IPS-20b (cell line): ENCODE measurements at regions not wholly inside any gene's neighbourhood (a gene's known extent, or its start where the extent isn't known, plus 50 kb on each side); places are given as distances from the start of the nearest gene placed in this dataset.

ENCODE experiments used
- H3K27ac ChIP-seq: one replicate; pipeline ENCODE4 v1.5.1; 2013; ENCODE audit warnings: low read length
- H3K27me3 ChIP-seq: 2 replicates; pipeline ENCODE4 v1.6.1; 2013; ENCODE audit warnings: mild to moderate bottlenecking, low read length, inconsistent platforms; ENCODE audit not compliant: insufficient read depth
- H3K36me3 ChIP-seq: 2 replicates; pipeline ENCODE4 v1.6.1; 2013; ENCODE audit warnings: low read depth, mild to moderate bottlenecking, inconsistent platforms, low read length, moderate library complexity; ENCODE audit not compliant: insufficient read depth
- H3K4me1 ChIP-seq: 2 replicates; pipeline ENCODE4 v1.6.1; 2013; ENCODE audit warnings: mild to moderate bottlenecking, control low read depth, inconsistent platforms, low read length, moderate library complexity; ENCODE audit not compliant: insufficient read depth
- H3K4me3 ChIP-seq: 2 replicates; pipeline ENCODE4 v1.5.1; 2013; ENCODE audit warnings: mild to moderate bottlenecking, low read length, inconsistent platforms
- H3K9ac ChIP-seq: 2 replicates; pipeline ENCODE4 v1.6.1; 2013; ENCODE audit warnings: low read depth, mild to moderate bottlenecking, inconsistent platforms, low read length, moderate library complexity
- H3K9me3 ChIP-seq: 2 replicates; pipeline ENCODE4 v1.6.1; 2013; ENCODE audit warnings: mild to moderate bottlenecking, low read depth, low read length, inconsistent platforms; ENCODE audit not compliant: insufficient read depth

DNA sequence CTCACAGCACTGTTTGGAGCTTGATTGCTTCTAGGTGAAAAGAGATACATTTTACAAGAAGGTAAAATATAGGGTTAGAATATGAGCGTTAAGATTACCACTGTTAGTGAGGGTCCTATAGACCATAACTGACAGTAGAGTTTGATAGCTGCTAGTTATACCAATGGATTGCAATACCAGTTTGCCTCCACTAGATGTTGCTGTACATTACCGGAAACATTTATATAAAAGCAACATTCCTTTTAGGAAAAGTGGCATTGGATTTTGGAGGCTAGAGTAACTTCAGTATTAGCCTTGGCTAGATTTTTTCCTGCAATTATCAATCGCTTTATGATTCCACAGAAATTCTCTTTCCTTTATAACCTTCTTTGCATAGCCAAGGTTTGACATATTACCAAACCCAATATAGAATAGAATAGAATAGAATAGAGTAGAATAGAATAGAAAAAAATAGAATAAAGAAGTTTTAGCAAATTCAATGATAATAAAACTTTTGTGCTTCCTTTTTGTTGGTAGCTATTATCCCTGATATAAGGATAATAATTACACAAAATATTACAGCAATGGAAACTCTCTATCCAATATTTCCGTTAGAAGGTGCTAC lies 1093.6 kb upstream of the ALCAM start:
- Histone ChIP-seq H3K9ac (no peak overlapping the region), H3K4me1 (0 out of 2 replicates have a peak, but pooled peaks cover 3% of the 10 kb centered on the region), H3K36me3 (no peaks in the 10 kb centered on the region), H3K27me3 (no peaks in the 10 kb centered on the region), H3K4me3 (no peak overlapping the region), H3K9me3 (peaks cover 31% of the 10 kb centered on the region; the same call in 1 of the 2 replicates), H3K27ac (no peak overlapping the region)

DNA sequence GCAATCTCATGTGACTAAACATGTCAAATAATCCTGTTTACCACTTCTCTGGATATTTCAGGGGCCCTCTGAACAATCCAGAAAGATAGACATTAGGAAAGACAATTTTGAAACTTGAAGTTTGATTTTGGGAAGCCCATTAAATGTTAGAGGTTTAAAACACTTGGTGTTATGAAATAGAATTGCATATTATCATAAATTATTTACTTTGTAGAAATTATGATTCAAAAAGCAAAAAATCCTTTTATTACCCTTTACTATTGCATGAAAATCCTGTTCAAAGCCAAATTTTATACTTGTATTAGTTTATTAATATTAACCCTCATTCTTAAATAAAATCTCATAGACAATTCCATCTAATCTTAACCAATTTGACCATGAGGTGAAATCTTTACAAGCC lies 1091.5 kb upstream of the ALCAM start:
- Histone ChIP-seq H3K36me3 (no peaks in the 10 kb centered on the region), H3K27me3 (no peaks in the 10 kb centered on the region), H3K4me3 (no peak overlapping the region), H3K27ac (no peak overlapping the region), H3K9me3 (peaks cover 47% of the 10 kb centered on the region), H3K4me1 (0 out of 2 replicates have a peak, but pooled peaks cover 3% of the 10 kb centered on the region), H3K9ac (no peak overlapping the region)

DNA sequence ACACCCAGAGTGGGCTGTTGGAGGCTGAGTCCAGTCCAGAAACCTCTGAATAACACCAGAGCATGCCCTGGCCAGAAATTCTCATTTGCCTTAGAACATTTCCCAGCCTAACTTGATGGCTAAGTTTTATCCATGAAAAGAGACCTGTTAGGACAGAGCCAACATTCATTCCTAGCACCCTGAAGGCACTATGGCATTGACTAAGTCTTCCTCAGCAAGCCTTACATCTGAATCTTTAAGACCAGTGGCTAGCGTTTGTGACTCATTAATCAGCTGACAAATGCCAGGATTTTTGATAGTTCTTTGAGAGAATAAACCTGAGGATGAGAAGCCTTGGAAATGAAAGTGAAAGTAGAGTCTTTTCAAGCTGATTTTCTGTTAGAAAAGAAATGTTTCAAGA lies 1087.1 kb upstream of the ALCAM start:
- peaks cover 69% of the 10 kb centered on the region for H3K9me3 ChIP-seq
- H3K9ac ChIP-seq: no peak overlapping the region
- H3K27me3 ChIP-seq: no peaks in the 10 kb centered on the region
- H3K4me1 ChIP-seq: 0 out of 2 replicates have a peak, but pooled peaks cover 3% of the 10 kb centered on the region
- no peaks in the 10 kb centered on the region for H3K36me3 ChIP-seq
- H3K4me3 ChIP-seq: no peak overlapping the region
- no peak overlapping the region for H3K27ac ChIP-seq

DNA sequence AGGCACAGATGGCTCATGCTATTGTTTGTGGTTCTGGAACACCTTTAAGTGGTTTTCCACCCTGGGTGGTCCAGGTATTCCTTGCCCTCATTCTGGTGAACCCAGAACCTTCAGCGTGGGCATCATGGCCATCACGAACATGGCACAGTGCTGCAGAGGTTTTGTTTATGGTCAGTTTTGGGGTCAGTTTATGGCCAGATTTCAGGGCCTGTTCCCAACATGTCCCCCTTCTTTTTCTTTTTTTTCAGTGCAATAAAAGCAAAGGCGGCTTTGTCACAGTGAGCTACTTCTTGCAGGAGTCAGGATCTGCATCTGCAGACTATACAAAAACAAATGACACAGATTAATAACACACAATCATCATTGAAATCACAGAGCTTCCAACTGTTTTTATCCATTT lies 1085.0 kb upstream of the ALCAM start:
- no peaks in the 10 kb centered on the region for H3K4me1 ChIP-seq
- no peaks in the 10 kb centered on the region for H3K36me3 ChIP-seq
- no peak overlapping the region for H3K9ac ChIP-seq
- H3K9me3 ChIP-seq: peaks cover 59% of the 10 kb centered on the region
- H3K4me3 ChIP-seq: no peak overlapping the region
- no peak overlapping the region for H3K27ac ChIP-seq
- H3K27me3 ChIP-seq: no peaks in the 10 kb centered on the region

DNA sequence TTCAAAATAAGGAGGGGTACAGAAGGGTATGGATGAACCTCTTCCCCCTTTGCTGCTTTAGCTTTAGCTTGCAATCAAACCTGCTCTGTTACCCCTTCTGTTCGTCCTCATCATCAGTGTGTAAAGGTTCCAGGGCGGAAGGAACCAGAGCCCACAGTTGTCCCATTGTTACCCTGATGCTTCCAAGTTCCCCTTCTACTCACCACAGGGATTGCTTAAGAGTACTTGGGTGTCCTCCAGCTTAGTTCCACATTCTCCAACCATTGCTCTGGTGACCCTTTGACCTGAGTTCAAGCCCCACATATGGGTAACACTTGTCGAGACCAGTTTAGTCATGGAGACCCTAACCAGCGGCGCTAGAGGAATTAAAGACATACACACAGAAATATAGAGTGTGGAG lies 1080.1 kb upstream of the ALCAM start:
- Histone ChIP-seq H3K9me3 (peaks cover 33% of the 10 kb centered on the region), H3K27ac (no peak overlapping the region), H3K36me3 (no peaks in the 10 kb centered on the region), H3K4me3 (no peak overlapping the region), H3K27me3 (no peaks in the 10 kb centered on the region), H3K4me1 (0 out of 2 replicates have a peak, but pooled peaks cover 2% of the 10 kb centered on the region), H3K9ac (no peak overlapping the region)

DNA sequence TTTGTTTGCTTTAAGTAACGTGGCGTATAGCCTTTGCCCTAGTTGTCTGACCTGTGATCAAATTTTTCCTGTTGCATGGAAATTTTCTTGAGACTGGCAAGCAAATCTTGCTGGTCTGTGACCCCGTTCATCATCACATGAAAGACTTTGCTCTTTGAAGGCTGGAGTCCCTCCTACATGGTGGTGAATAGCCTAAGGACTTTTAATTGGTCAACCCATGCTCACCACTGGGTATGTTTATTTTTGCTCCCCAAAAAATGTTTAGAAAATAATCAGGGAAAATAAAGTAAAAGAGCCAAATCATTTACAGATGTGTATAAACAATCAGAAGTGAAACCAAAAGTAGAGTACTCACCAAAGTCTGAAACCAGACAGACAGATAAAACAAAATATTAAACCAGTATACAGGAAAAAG lies 1075.3 kb upstream of the ALCAM start:
- H3K27me3 ChIP-seq: no peaks in the 10 kb centered on the region
- H3K4me1 ChIP-seq: 0 out of 2 replicates have a peak, but pooled peaks cover 4% of the 10 kb centered on the region
- H3K36me3 ChIP-seq: no peaks in the 10 kb centered on the region
- peaks cover 18% of the 10 kb centered on the region for H3K9me3 ChIP-seq
- H3K9ac ChIP-seq: no peak overlapping the region
- H3K4me3 ChIP-seq: no peak overlapping the region
- no peak overlapping the region for H3K27ac ChIP-seq

DNA sequence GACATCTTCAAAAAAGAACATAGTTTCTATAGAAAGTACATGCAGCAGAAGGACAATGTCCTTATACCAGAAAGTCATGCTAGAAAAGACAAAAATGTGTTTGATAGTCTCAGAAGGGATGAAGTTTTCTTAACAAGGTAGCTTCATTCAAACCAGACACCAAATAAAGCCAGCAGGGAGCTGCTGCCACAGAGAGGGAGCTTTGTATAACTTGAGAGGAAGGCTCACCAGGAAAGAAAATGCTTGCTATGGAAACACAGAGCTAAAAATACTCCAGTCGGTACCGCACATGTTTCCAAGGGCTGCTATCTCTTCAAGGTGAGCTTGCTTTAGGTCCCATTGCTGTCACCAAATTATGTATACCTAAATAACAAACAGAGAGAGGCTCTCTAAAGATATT lies 1074.8 kb upstream of the ALCAM start:
- Histone ChIP-seq H3K27ac (no peak overlapping the region), H3K9me3 (peaks cover 14% of the 10 kb centered on the region), H3K4me3 (no peak overlapping the region)

DNA sequence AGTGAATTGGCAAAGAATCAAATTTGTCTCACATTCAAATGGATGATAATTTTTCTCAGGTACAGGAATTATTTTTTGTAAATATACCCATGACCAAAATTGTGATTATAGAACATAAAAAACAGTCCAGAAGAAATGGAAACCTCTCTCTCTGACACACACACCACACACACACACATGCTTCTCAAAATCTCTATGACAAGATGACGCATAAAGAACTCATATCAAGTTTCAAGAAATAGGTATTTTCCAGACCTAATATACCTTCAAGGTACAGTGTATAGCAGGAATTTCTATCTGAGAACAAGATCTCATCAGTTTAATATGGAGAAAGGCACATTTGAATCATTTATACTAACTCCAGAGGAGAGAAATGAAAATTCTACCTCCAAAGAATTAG lies 1069.1 kb upstream of the ALCAM start:
- no peaks in the 10 kb centered on the region for H3K27me3 ChIP-seq
- H3K9me3 ChIP-seq: no peaks in the 10 kb centered on the region

More for the DNA sequence above, 1074.8 kb upstream of the ALCAM start:
- H3K27me3 ChIP-seq: no peaks in the 10 kb centered on the region
- no peak overlapping the region for H3K9ac ChIP-seq
- H3K36me3 ChIP-seq: no peaks in the 10 kb centered on the region
- H3K4me1 ChIP-seq: 0 out of 2 replicates have a peak, but pooled peaks cover 4% of the 10 kb centered on the region

DNA sequence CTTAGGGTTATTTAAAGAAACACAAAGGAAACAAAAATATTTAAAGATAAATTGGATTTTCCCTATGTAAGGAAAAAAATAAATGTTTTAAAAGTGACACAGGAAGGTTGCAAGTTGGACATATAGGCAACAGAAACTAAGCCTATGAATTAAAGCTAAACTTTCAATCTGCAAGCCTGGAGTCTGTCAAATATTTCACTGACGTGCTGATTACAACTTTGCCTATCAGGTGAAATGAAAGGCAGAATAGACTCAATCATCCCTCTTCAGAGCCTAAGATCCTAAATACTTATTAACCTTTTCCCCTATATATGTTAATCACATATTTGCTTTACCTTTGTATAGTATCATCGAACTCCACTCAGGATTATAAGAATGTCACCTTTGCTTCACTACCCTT lies 1068.0 kb upstream of the ALCAM start:
- no peak overlapping the region for H3K4me3 ChIP-seq
- H3K4me1 ChIP-seq: no peaks in the 10 kb centered on the region
- H3K36me3 ChIP-seq: no peaks in the 10 kb centered on the region
- no peaks in the 10 kb centered on the region for H3K9me3 ChIP-seq
- no peaks in the 10 kb centered on the region for H3K27me3 ChIP-seq
- no peak overlapping the region for H3K27ac ChIP-seq
- no peak overlapping the region for H3K9ac ChIP-seq

More for the DNA sequence above, 1069.1 kb upstream of the ALCAM start:
- Histone ChIP-seq H3K4me3 (no peak overlapping the region), H3K4me1 (no peaks in the 10 kb centered on the region), H3K9ac (no peak overlapping the region), H3K27ac (no peak overlapping the region), H3K36me3 (no peaks in the 10 kb centered on the region)

DNA sequence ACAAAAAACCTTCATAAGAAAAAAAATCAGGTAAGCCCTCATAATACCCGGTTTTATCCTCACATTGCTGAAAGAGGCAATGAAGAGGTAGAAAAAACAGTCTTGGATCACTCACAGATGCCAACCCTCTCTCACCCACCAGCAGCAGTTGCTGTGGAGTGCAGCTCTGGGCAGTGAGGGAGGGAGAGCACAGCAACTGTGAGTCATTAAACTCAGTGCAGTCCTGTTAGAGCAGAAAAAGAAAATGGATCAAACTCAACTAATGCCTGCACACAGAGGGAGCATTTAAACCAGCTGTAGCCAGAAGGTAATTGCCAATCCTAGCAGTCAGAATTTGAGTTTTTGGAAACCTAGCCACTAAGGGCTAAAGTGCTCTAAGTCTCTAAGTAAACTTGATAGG lies 1050.6 kb upstream of the ALCAM start:
- Histone ChIP-seq H3K27me3 (no peaks in the 10 kb centered on the region), H3K27ac (no peak overlapping the region), H3K9ac (no peak overlapping the region), H3K9me3 (peaks cover 4% of the 10 kb centered on the region; the same call in 1 of the 2 replicates), H3K36me3 (no peaks in the 10 kb centered on the region), H3K4me3 (no peak overlapping the region), H3K4me1 (no peaks in the 10 kb centered on the region)

DNA sequence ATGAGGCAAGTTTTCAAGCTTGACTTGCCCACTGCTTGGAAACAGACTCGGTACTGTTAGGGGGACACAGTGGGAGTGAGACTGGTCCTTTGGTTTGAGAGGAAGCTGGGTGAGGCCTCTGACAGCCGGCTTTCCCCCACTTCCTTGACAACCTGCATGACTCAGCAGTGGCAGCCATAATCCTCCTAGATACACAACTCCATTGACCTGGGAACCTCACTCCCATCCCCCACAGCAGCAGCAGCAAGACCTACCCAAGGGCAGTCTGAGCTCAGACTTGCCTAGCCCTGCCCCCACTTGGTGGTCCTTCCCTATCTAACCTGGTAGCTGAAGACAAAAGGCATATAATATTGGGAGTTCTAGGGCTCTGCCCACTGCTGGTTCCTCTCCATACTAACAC lies 1043.5 kb upstream of the ALCAM start:
- Histone ChIP-seq H3K36me3 (no peaks in the 10 kb centered on the region), H3K4me3 (no peak overlapping the region)

DNA sequence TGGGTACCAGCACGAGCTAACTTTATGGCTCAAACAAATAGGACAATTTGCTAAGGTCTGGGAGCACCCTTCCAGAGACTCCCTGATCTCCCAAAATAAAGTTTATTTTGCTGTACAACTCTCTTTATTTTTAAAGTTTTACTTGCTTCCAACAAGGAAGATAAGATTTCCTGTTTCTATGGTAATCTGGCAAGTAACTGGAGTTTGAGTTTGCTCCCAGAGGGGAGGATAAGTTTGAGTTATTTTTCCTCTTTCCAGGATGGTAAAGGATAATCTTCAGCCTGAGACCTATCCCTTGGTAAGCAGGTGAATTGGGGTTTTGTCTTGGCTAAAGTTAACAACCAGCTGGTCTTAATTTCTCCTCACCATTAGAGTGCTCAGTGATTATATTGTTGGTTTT lies 1019.4 kb upstream of the ALCAM start:
- Histone ChIP-seq H3K36me3 (no peaks in the 10 kb centered on the region), H3K9ac (no peak overlapping the region), H3K27ac (no peak overlapping the region)

More for the DNA sequence above, 1043.5 kb upstream of the ALCAM start:
- H3K27me3 ChIP-seq: no peaks in the 10 kb centered on the region
- no peaks in the 10 kb centered on the region for H3K4me1 ChIP-seq
- H3K27ac ChIP-seq: no peak overlapping the region
- peaks cover 15% of the 10 kb centered on the region; the same call in 1 of the 2 replicates for H3K9me3 ChIP-seq
- H3K9ac ChIP-seq: no peak overlapping the region

More for the DNA sequence above, 1019.4 kb upstream of the ALCAM start:
- no peak overlapping the region for H3K4me3 ChIP-seq
- peaks cover 7% of the 10 kb centered on the region; the same call in 1 of the 2 replicates for H3K9me3 ChIP-seq
- H3K27me3 ChIP-seq: no peaks in the 10 kb centered on the region
- no peaks in the 10 kb centered on the region for H3K4me1 ChIP-seq
